ENCODE measurements at regions not wholly inside any gene's neighbourhood (a gene's known extent, or its start where the extent isn't known, plus 50 kb on each side); places are given as distances from the start of the nearest gene placed in this dataset.
"Not testable (repeated sequence)": the region's sequence is repeated elsewhere in the genome, so short reads cannot be mapped to it uniquely, and the experiment has no call there.

DNA sequence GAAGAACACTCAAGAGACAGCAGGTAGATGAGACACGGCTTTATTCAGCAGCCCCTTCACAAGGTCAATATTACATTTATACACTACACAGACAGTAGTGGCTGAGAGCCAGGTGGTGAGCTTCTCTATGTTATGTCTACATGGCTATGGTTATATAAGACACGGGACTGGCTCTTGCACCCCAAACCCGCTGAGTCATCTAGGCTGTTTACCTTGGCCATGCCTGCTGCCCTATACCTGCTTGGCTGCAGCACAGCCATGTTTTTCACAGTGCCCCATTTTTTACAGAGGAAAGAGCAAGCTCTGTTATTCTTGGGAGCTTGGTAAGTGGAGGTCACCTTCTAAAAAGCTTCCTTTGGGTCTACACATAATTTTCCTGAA is 231.6 kb downstream of the IGSF11 start:
- no peak overlapping the region for H4K12ac ChIP-seq (ENCODE audit: low read depth, low read length)
- no peak overlapping the region for H2BK12ac ChIP-seq (ENCODE audit: low read length)
- no peak overlapping the region for H3K27ac ChIP-seq (ENCODE audit: low read depth, low read length)
- H3K9ac ChIP-seq (ENCODE audit: low read length), result no peak overlapping the region
- no peak overlapping the region for H4K91ac ChIP-seq (ENCODE audit: low read depth, low read length)
- no peak overlapping the region for H3K14ac ChIP-seq (ENCODE audit: low read length)
- no peak overlapping the region for H3K4me3 ChIP-seq (ENCODE audit: low read depth, low read length)
- no peak overlapping the region for H2AK5ac ChIP-seq (ENCODE audit: low read length)
- no peak overlapping the region for H2AFZ ChIP-seq (ENCODE audit: insufficient read depth, low read length, poor library complexity)
- no peaks in the 10 kb centered on the region for H3K9me3 ChIP-seq (ENCODE audit: insufficient read depth, low read depth, low read length)
- H2BK5ac ChIP-seq (ENCODE audit: low read depth, low read length, poor library complexity), result no peak overlapping the region
- H3K18ac ChIP-seq (ENCODE audit: low read length), result no peak overlapping the region
- no peak overlapping the region for H3K4me2 ChIP-seq (ENCODE audit: low read length)
- no CpG with 5 or more reads among the region's 3 CpGs for whole genome bisulfite sequencing (ENCODE audit: extremely low coverage, insufficient coverage, insufficient read length)
- H3K4ac ChIP-seq (ENCODE audit: low read depth, low read length), result no peak overlapping the region
- no peaks in the 10 kb centered on the region for H3K79me1 ChIP-seq (ENCODE audit: low read length)
- no peak for DNase-seq
- H3K36me3 ChIP-seq (ENCODE audit: control insufficient read depth in 1 of 2, insufficient read depth in 2 of 2, low read length in 2 of 2), result no peaks in the 10 kb centered on the region
- no peaks in the 10 kb centered on the region for H3K79me2 ChIP-seq (ENCODE audit: control insufficient read depth, insufficient read depth, low read length, poor library complexity)
- H4K8ac ChIP-seq (ENCODE audit: low read depth, low read length), result no peak overlapping the region
- no peak overlapping the region for H3K23ac ChIP-seq (ENCODE audit: low read length)
- no peak overlapping the region for H2BK120ac ChIP-seq (ENCODE audit: insufficient read depth, low read length, poor library complexity)
- H3K27me3 ChIP-seq (ENCODE audit: insufficient read depth, low read length), result no peaks in the 10 kb centered on the region
- no peaks in the 10 kb centered on the region for H3K4me1 ChIP-seq (ENCODE audit: control insufficient read depth in 1 of 2, insufficient read depth in 2 of 2, low read length in 2 of 2)

DNA sequence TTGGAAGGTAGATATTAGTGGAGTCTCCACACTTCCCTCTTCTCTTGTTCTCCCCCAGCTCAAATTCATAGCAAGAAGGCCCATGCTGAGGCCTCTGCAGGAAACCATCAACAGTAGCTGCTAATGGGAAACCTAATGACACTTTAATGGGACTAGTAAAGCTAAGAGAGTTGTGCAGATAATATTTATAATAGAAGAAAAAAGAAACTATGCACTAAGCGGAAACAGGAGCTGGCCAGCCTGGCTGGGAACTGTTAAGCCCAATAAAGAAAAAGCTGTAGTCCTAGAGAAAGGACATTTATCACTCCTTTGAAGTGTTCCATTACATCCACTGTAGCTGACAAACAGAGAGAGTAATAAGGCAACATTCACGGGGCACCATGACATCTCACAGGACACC is 229.6 kb downstream of the IGSF11 start:
- WGBS (ENCODE audit: extremely low coverage, insufficient coverage, insufficient read length), result no CpG with 5 or more reads among the region's 2 CpGs
- Histone ChIP-seq H2AK5ac (ENCODE audit: low read length) (no peak overlapping the region), H3K27ac (ENCODE audit: low read depth, low read length) (no peak overlapping the region), H4K8ac (ENCODE audit: low read depth, low read length) (no peak overlapping the region), H3K4ac (ENCODE audit: low read depth, low read length) (no peak overlapping the region), H2BK5ac (ENCODE audit: low read depth, low read length, poor library complexity) (no peak overlapping the region), H3K14ac (ENCODE audit: low read length) (no peak overlapping the region), H3K9ac (ENCODE audit: low read length) (no peak overlapping the region), H2AFZ (ENCODE audit: insufficient read depth, low read length, poor library complexity) (no peak overlapping the region), H3K79me1 (ENCODE audit: low read length) (no peaks in the 10 kb centered on the region), H4K12ac (ENCODE audit: low read depth, low read length) (no peak overlapping the region), H3K27me3 (ENCODE audit: insufficient read depth, low read length) (no peaks in the 10 kb centered on the region), H3K23ac (ENCODE audit: low read length) (no peak overlapping the region), H2BK12ac (ENCODE audit: low read length) (no peak overlapping the region), H2BK120ac (ENCODE audit: insufficient read depth, low read length, poor library complexity) (no peak overlapping the region), H3K4me3 (ENCODE audit: low read depth, low read length) (no peak overlapping the region), H3K36me3 (ENCODE audit: control insufficient read depth in 1 of 2, insufficient read depth in 2 of 2, low read length in 2 of 2) (no peaks in the 10 kb centered on the region), H3K4me1 (ENCODE audit: control insufficient read depth in 1 of 2, insufficient read depth in 2 of 2, low read length in 2 of 2) (peaks cover 0 to 2% of the 10 kb centered on the region in 2 experiments), H3K4me2 (ENCODE audit: low read length) (no peak overlapping the region), H3K79me2 (ENCODE audit: control insufficient read depth, insufficient read depth, low read length, poor library complexity) (no peaks in the 10 kb centered on the region), H4K91ac (ENCODE audit: low read depth, low read length) (no peak overlapping the region), H3K9me3 (ENCODE audit: insufficient read depth, low read depth, low read length) (no peaks in the 10 kb centered on the region), H3K18ac (ENCODE audit: low read length) (no peak overlapping the region)
- DNase-seq, result no peak

DNA sequence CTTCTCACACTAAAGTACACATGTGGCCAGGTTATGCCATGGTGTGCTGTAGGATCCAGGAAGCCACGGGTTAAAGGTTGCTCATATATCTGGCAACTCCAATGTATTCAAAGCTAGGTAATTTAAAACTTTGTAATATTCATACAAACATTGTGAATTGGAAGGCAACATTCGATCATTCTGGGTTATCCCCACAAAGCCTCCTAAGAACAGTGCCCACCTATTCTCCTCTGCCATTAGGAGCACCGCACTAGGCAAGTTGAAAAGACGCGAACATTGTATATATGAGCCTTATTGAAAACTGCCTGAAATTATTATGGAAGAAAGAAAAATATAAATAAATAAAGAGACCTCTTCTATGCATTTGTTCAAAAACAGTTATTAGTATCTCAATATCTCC is 228.2 kb downstream of the IGSF11 start:
- no peaks in the 10 kb centered on the region for H3K79me1 ChIP-seq (ENCODE audit: low read length)
- H2AK5ac ChIP-seq (ENCODE audit: low read length), result no peak overlapping the region
- H3K4me2 ChIP-seq (ENCODE audit: low read length), result no peak overlapping the region
- H3K9me3 ChIP-seq (ENCODE audit: insufficient read depth, low read depth, low read length), result no peaks in the 10 kb centered on the region
- no peak overlapping the region for H3K27ac ChIP-seq (ENCODE audit: low read depth, low read length)
- H3K23ac ChIP-seq (ENCODE audit: low read length), result no peak overlapping the region
- H3K79me2 ChIP-seq (ENCODE audit: control insufficient read depth, insufficient read depth, low read length, poor library complexity), result no peaks in the 10 kb centered on the region
- H3K4me3 ChIP-seq (ENCODE audit: low read depth, low read length), result no peak overlapping the region
- H2BK120ac ChIP-seq (ENCODE audit: insufficient read depth, low read length, poor library complexity), result no peak overlapping the region
- H3K27me3 ChIP-seq (ENCODE audit: insufficient read depth, low read length), result no peaks in the 10 kb centered on the region
- H2BK12ac ChIP-seq (ENCODE audit: low read length), result no peak overlapping the region
- H3K4ac ChIP-seq (ENCODE audit: low read depth, low read length), result no peak overlapping the region
- no peak overlapping the region for H3K9ac ChIP-seq (ENCODE audit: low read length)
- no peak overlapping the region for H2BK5ac ChIP-seq (ENCODE audit: low read depth, low read length, poor library complexity)
- H4K12ac ChIP-seq (ENCODE audit: low read depth, low read length), result no peak overlapping the region
- peaks cover 0 to 2% of the 10 kb centered on the region in 2 experiments for H3K4me1 ChIP-seq (ENCODE audit: control insufficient read depth in 1 of 2, insufficient read depth in 2 of 2, low read length in 2 of 2)
- H2AFZ ChIP-seq (ENCODE audit: insufficient read depth, low read length, poor library complexity), result no peak overlapping the region
- H4K8ac ChIP-seq (ENCODE audit: low read depth, low read length), result no peak overlapping the region
- H4K91ac ChIP-seq (ENCODE audit: low read depth, low read length), result no peak overlapping the region
- H3K14ac ChIP-seq (ENCODE audit: low read length), result no peak overlapping the region
- WGBS (ENCODE audit: extremely low coverage, insufficient coverage, insufficient read length), result no CpG with 5 or more reads among the region's 5 CpGs
- no peak overlapping the region for H3K18ac ChIP-seq (ENCODE audit: low read length)
- DNase-seq, result no peak
- no peaks in the 10 kb centered on the region for H3K36me3 ChIP-seq (ENCODE audit: control insufficient read depth in 1 of 2, insufficient read depth in 2 of 2, low read length in 2 of 2)

DNA sequence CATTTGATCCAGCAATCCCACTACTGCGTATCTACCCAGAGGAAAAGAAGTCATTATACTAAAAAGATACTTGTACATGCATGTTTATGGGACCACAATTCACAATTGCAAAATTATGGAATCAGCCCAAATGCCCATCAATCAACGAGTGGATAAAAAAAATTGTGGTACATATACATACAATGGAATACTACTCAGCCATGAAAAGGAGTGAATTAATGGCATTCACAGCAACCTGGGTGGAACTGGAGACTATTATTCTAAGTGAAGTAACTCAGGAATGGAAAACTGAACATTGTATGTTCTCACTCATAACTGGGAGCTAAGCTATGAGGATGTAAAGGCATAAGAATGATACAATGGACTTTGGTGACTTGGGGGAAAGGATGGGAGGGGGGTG is 227.3 kb downstream of the IGSF11 start:
- not testable (repeated sequence) for DNase-seq; H2BK5ac ChIP-seq (ENCODE audit: low read depth, low read length, poor library complexity); H3K79me1 ChIP-seq (ENCODE audit: low read length); H3K27ac ChIP-seq (ENCODE audit: low read depth, low read length); H2AFZ ChIP-seq (ENCODE audit: insufficient read depth, low read length, poor library complexity); H3K23ac ChIP-seq (ENCODE audit: low read length); H3K9ac ChIP-seq (ENCODE audit: low read length); H2BK120ac ChIP-seq (ENCODE audit: insufficient read depth, low read length, poor library complexity); H3K14ac ChIP-seq (ENCODE audit: low read length); H2AK5ac ChIP-seq (ENCODE audit: low read length); H4K91ac ChIP-seq (ENCODE audit: low read depth, low read length); H3K9me3 ChIP-seq (ENCODE audit: insufficient read depth, low read depth, low read length); H3K4me2 ChIP-seq (ENCODE audit: low read length); H3K18ac ChIP-seq (ENCODE audit: low read length); H3K36me3 ChIP-seq (ENCODE audit: control insufficient read depth in 1 of 2, insufficient read depth in 2 of 2, low read length in 2 of 2); H3K4me1 ChIP-seq (ENCODE audit: control insufficient read depth in 1 of 2, insufficient read depth in 2 of 2, low read length in 2 of 2); H4K12ac ChIP-seq (ENCODE audit: low read depth, low read length); H3K27me3 ChIP-seq (ENCODE audit: insufficient read depth, low read length); H3K4me3 ChIP-seq (ENCODE audit: low read depth, low read length); H2BK12ac ChIP-seq (ENCODE audit: low read length); H3K4ac ChIP-seq (ENCODE audit: low read depth, low read length); H4K8ac ChIP-seq (ENCODE audit: low read depth, low read length); H3K79me2 ChIP-seq (ENCODE audit: control insufficient read depth, insufficient read depth, low read length, poor library complexity)
- WGBS (ENCODE audit: extremely low coverage, insufficient coverage, insufficient read length), result no CpG with 5 or more reads among the region's 2 CpGs

Measured in trophoblast cell (in vitro differentiated cells and primary cell).